Body of pancreas (tissue), 4 donors: ENCODE measurements at regions not wholly inside any gene's neighbourhood (a gene's known extent, or its start where the extent isn't known, plus 50 kb on each side); places are given as distances from the start of the nearest gene placed in this dataset.

ENCODE experiments used
- ATAC-seq: fragments of 150-250 bp; one replicate; pipeline ENCODE4 v1.9.1; 2016
- DNase-seq, 4 donors: peaks; one replicate each; pipeline ENCODE4 v3.0.0-alpha.2; 2019
- H3K27ac ChIP-seq, 4 donors: fragments of 200-600 bp; sonication (generic); 1 replicate in 3 of 4; 2 replicates in 1 of 4; pipeline versions ENCODE4 v1.5.1 to v1.6.1; 2016 to 2019; ENCODE audit warnings: mild to moderate bottlenecking in 1 of 4, mixed read lengths in 1 of 4, moderate library complexity in 1 of 4
- H3K27me3 ChIP-seq, 2 donors: fragments of 200-600 bp; sonication (generic); one replicate each; pipeline ENCODE4 v1.6.0; 2016; ENCODE audit warnings: mild to moderate bottlenecking in 1 of 2
- H3K36me3 ChIP-seq, 2 donors: fragments of 200-600 bp; sonication (generic); replicated peaks in 1 of 2; 2 replicates each; pipeline ENCODE4 v1.5.1; 2016; ENCODE audit warnings: low read depth in 2 of 2; ENCODE audit not compliant: insufficient read depth in 1 of 2
- H3K4me1 ChIP-seq: fragments of 200-600 bp; sonication (generic); one replicate; pipeline ENCODE4 v1.6.0; 2016
- H3K4me3 ChIP-seq, 2 donors: fragments of 200-600 bp; sonication (generic); 1 replicate in 1 of 2; 2 replicates in 1 of 2; pipeline ENCODE4 v1.5.1; 2016 to 2019
- H3K9me3 ChIP-seq, 3 donors: fragments of 200-600 bp; sonication (generic); 1 replicate in 2 of 3; 2 replicates in 1 of 3; pipeline ENCODE4 v1.5.1; 2016
- POLR2A ChIP-seq, 3 donors: fragments of 450-650 bp; IDR thresholded peaks; one replicate each; pipeline ENCODE4 v1.6.1; 2016; ENCODE audit warnings: antibody characterized with exemption in 3 of 3, mild to moderate bottlenecking in 2 of 3
- WGBS, 2 donors: methylation state at CpG; one replicate each; pipeline ENCODE4 v1.1.5; 2017; 5-methylcytosine and 5-hydroxymethylcytosine counted together
- intact Hi-C: fragments of 100-400 bp; cut with DNase I; formaldehyde crosslinking; loops from one replicate; pipeline ENCODE4 v1.15.1; 2023
- TF ChIP-seq, protein P1 (sequence below), 7 experiments: fragments of 450-650 bp in 4 of 7; fragments of 200-600 bp in 3 of 7; sonication (generic) in 3 of 7; IDR thresholded peaks; one replicate each; pipeline ENCODE4 v1.5.1; 2016 to 2019; ENCODE audit warnings: antibody characterized with exemption in 7 of 7

DNA sequence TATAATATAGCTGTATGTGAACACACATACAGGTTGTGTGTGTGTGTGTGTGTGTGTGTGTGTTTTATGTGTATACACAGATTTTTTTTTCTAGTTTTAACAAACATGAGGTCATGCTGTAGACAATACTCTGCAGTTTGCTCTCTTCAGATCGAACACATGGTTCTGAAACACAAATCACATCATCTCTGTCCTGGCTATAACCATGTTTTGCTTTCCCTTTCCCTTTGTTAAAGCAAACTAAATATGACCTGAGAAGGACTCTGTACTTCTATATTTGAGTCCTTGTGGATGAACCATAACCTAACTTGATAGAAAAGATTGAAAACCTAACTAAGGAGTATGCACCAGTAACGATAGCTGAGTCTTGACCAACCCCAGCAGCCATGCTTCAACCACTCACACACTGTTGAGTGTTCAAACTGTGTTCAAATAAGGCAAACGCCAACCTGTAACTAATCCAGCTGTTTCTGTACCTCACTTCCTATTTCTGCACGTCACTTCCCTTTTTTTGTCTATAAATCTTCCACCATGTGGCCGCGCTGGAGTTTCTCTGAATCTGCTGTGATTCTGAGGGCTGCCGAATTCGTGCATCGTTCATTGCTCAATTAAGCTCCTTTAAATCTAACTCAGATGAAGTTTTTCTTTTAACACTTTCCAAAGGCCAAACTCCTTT, 303.8 kb downstream of the HS3ST3B1 start:
- ATAC-seq = no peak
- intact Hi-C loops = no loop called here
- no peak overlapping the region for H3K4me3 ChIP-seq

DNA sequence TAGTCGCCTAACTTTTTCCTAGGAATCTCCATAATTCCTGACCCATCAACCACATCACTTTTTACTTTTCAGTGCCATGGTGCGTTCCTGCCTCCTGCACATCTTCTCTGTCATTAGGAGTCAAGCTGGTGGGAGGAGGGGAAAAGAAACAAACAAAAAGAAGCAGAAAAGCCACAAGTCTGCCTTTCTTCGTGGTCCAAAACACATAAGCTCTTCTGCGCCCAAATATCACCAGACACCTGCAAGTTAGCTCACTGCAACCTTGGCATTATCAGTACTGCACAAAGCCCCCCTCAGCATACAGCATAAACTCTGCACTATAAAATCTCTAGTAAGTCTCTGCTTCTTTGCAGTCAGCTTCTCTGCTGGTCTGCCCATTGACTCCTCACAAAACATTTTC, 295.3 kb downstream of the HS3ST3B1 start:
- intact Hi-C loops = no loop called here
- Histone ChIP-seq H3K9me3 (no peaks in the 10 kb centered on the region), H3K4me3 (no peak overlapping the region), H3K4me1 (no peaks in the 10 kb centered on the region), H3K27me3 (no peaks in the 10 kb centered on the region), H3K27ac (no peak overlapping the region), H3K36me3 (no peaks in the 10 kb centered on the region)
- DNase-seq = no peak
- TF ChIP-seq, protein P1, sequence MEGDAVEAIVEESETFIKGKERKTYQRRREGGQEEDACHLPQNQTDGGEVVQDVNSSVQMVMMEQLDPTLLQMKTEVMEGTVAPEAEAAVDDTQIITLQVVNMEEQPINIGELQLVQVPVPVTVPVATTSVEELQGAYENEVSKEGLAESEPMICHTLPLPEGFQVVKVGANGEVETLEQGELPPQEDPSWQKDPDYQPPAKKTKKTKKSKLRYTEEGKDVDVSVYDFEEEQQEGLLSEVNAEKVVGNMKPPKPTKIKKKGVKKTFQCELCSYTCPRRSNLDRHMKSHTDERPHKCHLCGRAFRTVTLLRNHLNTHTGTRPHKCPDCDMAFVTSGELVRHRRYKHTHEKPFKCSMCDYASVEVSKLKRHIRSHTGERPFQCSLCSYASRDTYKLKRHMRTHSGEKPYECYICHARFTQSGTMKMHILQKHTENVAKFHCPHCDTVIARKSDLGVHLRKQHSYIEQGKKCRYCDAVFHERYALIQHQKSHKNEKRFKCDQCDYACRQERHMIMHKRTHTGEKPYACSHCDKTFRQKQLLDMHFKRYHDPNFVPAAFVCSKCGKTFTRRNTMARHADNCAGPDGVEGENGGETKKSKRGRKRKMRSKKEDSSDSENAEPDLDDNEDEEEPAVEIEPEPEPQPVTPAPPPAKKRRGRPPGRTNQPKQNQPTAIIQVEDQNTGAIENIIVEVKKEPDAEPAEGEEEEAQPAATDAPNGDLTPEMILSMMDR (IDR thresholded peaks at IDR 0.05) = no peak
- TF ChIP-seq POLR2A (IDR thresholded peaks at IDR 0.05) = no peak
- WGBS, 2 donors = 64 to 71% methylated on average over 4 of the region's 4 CpGs
- no peak for ATAC-seq

More for the DNA sequence above, 303.8 kb downstream of the HS3ST3B1 start:
- peak in 1 of 3 donors; percentile 21 for TF ChIP-seq POLR2A (IDR thresholded peaks at IDR 0.05)
- TF ChIP-seq, protein P1 (IDR thresholded peaks at IDR 0.05) = no peak
- Histone ChIP-seq H3K9me3 (no peaks in the 10 kb centered on the region), H3K4me1 (no peaks in the 10 kb centered on the region), H3K27me3 (no peaks in the 10 kb centered on the region), H3K27ac (peak overlapping the region in 2 of 4 donors; percentile 27 to 61), H3K36me3 (no peaks in the 10 kb centered on the region)
- no peak for DNase-seq
- 66 to 75% methylated on average over 9 of the region's 9 CpGs for WGBS, 2 donors

DNA sequence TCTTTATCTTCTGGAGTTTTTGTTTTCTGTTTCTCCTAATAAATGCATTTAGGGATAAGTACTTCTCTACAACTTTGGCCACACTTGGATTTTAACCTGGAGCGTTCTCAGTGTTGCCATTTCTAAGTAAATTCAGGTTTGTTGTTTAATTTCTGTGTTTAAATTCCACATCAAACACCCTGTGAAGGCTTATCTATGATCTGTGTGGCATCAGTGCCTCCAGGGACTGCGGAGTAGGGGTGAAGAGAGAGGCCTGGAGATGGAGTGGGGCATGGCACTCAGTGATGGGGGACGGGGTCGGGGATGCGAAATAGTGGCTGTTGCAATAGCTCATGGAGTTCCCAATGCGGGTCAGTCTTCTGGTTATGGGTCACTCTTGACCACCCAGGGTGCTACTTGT, 294.8 kb downstream of the HS3ST3B1 start:
- 60 to 73% methylated on average over 6 of the region's 6 CpGs for WGBS, 2 donors

DNA sequence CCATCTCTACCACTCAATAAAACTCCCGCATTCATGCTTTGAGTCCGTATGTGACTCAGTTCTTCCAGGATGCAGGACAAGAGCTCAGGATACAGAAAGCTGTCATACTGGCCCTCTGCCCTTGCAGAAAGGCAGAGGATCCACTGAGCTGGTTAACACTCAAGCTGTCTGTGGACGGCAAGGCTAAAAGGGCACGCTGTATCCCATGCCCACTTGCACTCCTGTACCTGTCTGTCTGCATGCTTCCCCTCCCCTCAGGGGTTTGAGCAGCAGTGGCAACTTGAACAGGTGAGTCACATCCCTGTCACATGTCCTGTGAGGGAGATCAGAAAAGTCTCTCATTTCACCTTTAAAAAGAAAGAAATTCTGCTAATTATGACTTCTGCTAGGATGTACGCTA, 293.8 kb downstream of the HS3ST3B1 start:
- WGBS, 2 donors = 80 to 83% methylated on average over 3 to 5 of the region's 5 CpGs
- Histone ChIP-seq H3K9me3 (no peaks in the 10 kb centered on the region), H3K27me3 (no peaks in the 10 kb centered on the region), H3K4me1 (no peaks in the 10 kb centered on the region), H3K36me3 (no peaks in the 10 kb centered on the region), H3K27ac (no peak overlapping the region), H3K4me3 (no peak overlapping the region)
- DNase-seq = no peak
- TF ChIP-seq, protein P1 (IDR thresholded peaks at IDR 0.05) = no peak
- TF ChIP-seq POLR2A (IDR thresholded peaks at IDR 0.05) = no peak
- no peak for ATAC-seq
- intact Hi-C loops = no loop called here

More for the DNA sequence above, 294.8 kb downstream of the HS3ST3B1 start:
- Histone ChIP-seq H3K9me3 (no peaks in the 10 kb centered on the region), H3K27ac (no peak overlapping the region), H3K4me3 (no peak overlapping the region), H3K27me3 (no peaks in the 10 kb centered on the region), H3K36me3 (no peaks in the 10 kb centered on the region), H3K4me1 (no peaks in the 10 kb centered on the region)
- ATAC-seq = no peak
- intact Hi-C loops = no loop called here
- TF ChIP-seq, protein P1 (IDR thresholded peaks at IDR 0.05) = no peak
- TF ChIP-seq POLR2A (IDR thresholded peaks at IDR 0.05) = no peak
- no peak for DNase-seq

DNA sequence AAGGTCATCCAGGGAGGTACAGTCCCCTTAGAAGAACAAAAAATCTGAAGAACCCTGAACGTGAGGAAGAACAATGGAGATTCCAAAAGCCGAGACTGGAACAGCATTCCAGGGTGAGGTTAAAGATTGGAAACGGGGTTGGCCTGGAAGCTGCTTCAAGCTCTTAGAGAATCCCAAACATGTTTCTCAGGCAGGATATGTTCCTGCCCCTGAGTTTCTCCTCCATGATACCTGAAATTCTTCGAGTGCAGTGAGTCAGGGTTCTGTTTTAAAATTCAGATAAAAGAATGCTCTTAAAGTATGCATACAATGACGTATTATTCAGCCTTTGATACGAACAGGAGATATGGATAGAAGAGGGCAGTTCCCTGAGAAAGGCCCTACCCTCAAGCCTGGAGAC, 293.1 kb downstream of the HS3ST3B1 start:
- H3K36me3 ChIP-seq = no peaks in the 10 kb centered on the region
- H3K27ac ChIP-seq = no peak overlapping the region
- H3K27me3 ChIP-seq = no peaks in the 10 kb centered on the region
- H3K4me1 ChIP-seq = no peaks in the 10 kb centered on the region
- ATAC-seq (no peak), DNase-seq (no peak)
- H3K4me3 ChIP-seq = no peak overlapping the region
- intact Hi-C loops = no loop called here
- H3K9me3 ChIP-seq = no peaks in the 10 kb centered on the region
- TF ChIP-seq POLR2A (IDR thresholded peaks at IDR 0.05) = no peak
- TF ChIP-seq, protein P1 (IDR thresholded peaks at IDR 0.05) = no peak
- WGBS, 2 donors = 39 to 41% methylated on average over 6 of the region's 6 CpGs
